ENCODE measurements at regions not wholly inside any gene's neighbourhood (a gene's known extent, or its start where the extent isn't known, plus 50 kb on each side); places are given as distances from the start of the nearest gene placed in this dataset.

GRCh38 chr4:179467878-179468277, 2025.6 kb upstream of the AGA start:
- no peak for ATAC-seq
- no peak for DNase-seq
- no peaks in the 10 kb centered on the region for H3K9me3 ChIP-seq
- H3K4me1 ChIP-seq: no peaks in the 10 kb centered on the region
- no peaks in the 10 kb centered on the region for H3K36me3 ChIP-seq
- no peak overlapping the region for H3K27ac ChIP-seq
- intact Hi-C loops (cut with DNase I): no loop called here
- no peaks in the 10 kb centered on the region for H3K27me3 ChIP-seq
- H3K4me3 ChIP-seq: no peak overlapping the region
- TF ChIP-seq, protein P1, sequence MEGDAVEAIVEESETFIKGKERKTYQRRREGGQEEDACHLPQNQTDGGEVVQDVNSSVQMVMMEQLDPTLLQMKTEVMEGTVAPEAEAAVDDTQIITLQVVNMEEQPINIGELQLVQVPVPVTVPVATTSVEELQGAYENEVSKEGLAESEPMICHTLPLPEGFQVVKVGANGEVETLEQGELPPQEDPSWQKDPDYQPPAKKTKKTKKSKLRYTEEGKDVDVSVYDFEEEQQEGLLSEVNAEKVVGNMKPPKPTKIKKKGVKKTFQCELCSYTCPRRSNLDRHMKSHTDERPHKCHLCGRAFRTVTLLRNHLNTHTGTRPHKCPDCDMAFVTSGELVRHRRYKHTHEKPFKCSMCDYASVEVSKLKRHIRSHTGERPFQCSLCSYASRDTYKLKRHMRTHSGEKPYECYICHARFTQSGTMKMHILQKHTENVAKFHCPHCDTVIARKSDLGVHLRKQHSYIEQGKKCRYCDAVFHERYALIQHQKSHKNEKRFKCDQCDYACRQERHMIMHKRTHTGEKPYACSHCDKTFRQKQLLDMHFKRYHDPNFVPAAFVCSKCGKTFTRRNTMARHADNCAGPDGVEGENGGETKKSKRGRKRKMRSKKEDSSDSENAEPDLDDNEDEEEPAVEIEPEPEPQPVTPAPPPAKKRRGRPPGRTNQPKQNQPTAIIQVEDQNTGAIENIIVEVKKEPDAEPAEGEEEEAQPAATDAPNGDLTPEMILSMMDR (IDR thresholded peaks at IDR 0.05): no peak

DNA sequence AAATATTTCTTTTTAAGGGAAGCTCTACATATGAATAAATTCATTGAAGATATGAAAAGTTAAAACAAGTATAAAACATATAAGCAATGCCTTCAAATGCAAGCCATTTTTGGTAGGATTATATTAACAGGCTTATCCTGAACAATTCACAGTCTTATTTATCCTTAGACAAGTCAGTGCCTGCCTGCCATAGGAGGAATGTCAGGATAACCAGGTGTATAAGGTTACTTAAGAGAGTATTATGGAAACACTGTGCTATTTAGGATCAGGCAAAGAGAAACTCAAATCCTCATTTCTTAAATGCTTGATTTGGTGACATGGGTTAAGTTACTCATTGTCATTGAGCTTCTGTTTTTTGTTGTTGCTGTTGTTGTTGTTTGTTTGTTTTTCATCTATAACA, 2029.9 kb upstream of the AGA start:
- intact Hi-C loops (cut with DNase I): no loop called here
- Histone ChIP-seq H3K4me1 (no peaks in the 10 kb centered on the region), H3K4me3 (no peak overlapping the region), H3K27me3 (no peaks in the 10 kb centered on the region), H3K9me3 (no peaks in the 10 kb centered on the region), H3K27ac (no peak overlapping the region), H3K36me3 (no peaks in the 10 kb centered on the region)
- no peak for DNase-seq
- no peak for ATAC-seq
- TF ChIP-seq, protein P1 (IDR thresholded peaks at IDR 0.05): no peak

DNA sequence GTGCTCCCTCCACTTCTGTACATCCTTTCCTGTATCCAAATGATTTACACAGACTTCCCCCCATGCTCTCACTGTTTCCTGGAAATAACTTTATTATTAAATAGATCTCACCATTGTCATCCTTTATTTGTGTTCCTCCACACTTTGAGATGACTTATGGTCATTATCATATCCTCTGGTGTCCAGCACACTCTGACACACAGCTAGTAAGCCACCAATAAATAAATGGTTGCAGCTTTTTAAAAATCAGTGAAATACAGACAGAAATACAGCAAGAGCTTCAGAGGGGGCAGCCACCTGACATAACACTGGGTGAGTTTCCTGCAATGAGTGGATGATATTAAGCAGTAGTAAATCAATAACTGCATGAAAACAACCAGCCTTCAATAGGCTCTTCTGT, 2036.4 kb upstream of the AGA start:
- Histone ChIP-seq H3K4me3 (no peak overlapping the region), H3K9me3 (no peaks in the 10 kb centered on the region), H3K36me3 (no peaks in the 10 kb centered on the region), H3K4me1 (no peaks in the 10 kb centered on the region), H3K27ac (no peak overlapping the region), H3K27me3 (no peaks in the 10 kb centered on the region)
- TF ChIP-seq, protein P1 (IDR thresholded peaks at IDR 0.05): no peak
- intact Hi-C loops (cut with DNase I): no loop called here
- DNase-seq (no peak), ATAC-seq (no peak)

- no peaks in the 10 kb centered on the region for H3K4me1 ChIP-seq
- H3K27ac ChIP-seq: no peak overlapping the region
- no peak overlapping the region for H3K4me3 ChIP-seq
- DNase-seq: no peak
- H3K9me3 ChIP-seq: no peaks in the 10 kb centered on the region
- TF ChIP-seq, protein P1 (IDR thresholded peaks at IDR 0.05): no peak
- no peaks in the 10 kb centered on the region for H3K27me3 ChIP-seq
- H3K36me3 ChIP-seq: no peaks in the 10 kb centered on the region
- no peak for ATAC-seq
- intact Hi-C loops (cut with DNase I): no loop called here
Observed at GRCh38 chr4:179485781-179486180, 2043.5 kb upstream of the AGA start.

GRCh38 chr4:179486570-179487335, 2044.5 kb upstream of the AGA start:
- TF ChIP-seq, protein P1 (IDR thresholded peaks at IDR 0.05): no peak
- Histone ChIP-seq H3K9me3 (no peaks in the 10 kb centered on the region), H3K27ac (no peak overlapping the region), H3K4me1 (no peaks in the 10 kb centered on the region), H3K36me3 (no peaks in the 10 kb centered on the region), H3K27me3 (no peaks in the 10 kb centered on the region), H3K4me3 (no peak overlapping the region)
- no peak for DNase-seq
- no peak for ATAC-seq
- intact Hi-C loops (cut with DNase I): no loop called here
